Natural killer cell (primary cell): ENCODE measurements at regions not wholly inside any gene's neighbourhood (a gene's known extent, or its start where the extent isn't known, plus 50 kb on each side); places are given as distances from the start of the nearest gene placed in this dataset.

ENCODE experiments used
- ATAC-seq, 3 donors: fragments of 150-1000 bp in 2 of 3; fragments of 200-7000 bp in 1 of 3; cut with Tn5 transposase; 1 replicate in 1 of 3; 2 replicates in 2 of 3; pipeline ENCODE4 v1.10.0; 2021; ENCODE audit warnings: mild to moderate bottlenecking in 2 of 3, moderate library complexity in 2 of 3
- DNase-seq, 2 donors: peaks; one replicate each; pipeline versions ENCODE4 v3.0.0 to v3.0.0-alpha.2; 2013 to 2021; ENCODE audit warnings: mixed read lengths in 1 of 2
- H3K27ac ChIP-seq: one replicate; pipeline ENCODE4 v1.5.1; 2013; ENCODE audit warnings: mild to moderate bottlenecking, low read length
- H3K27me3 ChIP-seq: one replicate; pipeline ENCODE4 v1.6.1; 2013; ENCODE audit warnings: low read length; ENCODE audit not compliant: control insufficient read depth, insufficient read depth
- H3K36me3 ChIP-seq: one replicate; pipeline ENCODE4 v1.6.1; 2013; ENCODE audit warnings: low read length; ENCODE audit not compliant: control insufficient read depth, insufficient read depth
- H3K4me1 ChIP-seq: one replicate; pipeline ENCODE4 v1.6.1; 2013; ENCODE audit warnings: low read length; ENCODE audit not compliant: control insufficient read depth, insufficient read depth
- H3K4me3 ChIP-seq: one replicate; pipeline ENCODE4 v1.5.1; 2013; ENCODE audit warnings: low read length
- H3K9me3 ChIP-seq: one replicate; pipeline ENCODE4 v1.6.1; 2013; ENCODE audit warnings: low read length; ENCODE audit not compliant: control insufficient read depth, insufficient read depth
- H3K27ac Mint-ChIP-seq, 2 donors: one replicate each; pipeline ENCODE4 v1.8.0; 2022; ENCODE audit warnings: mild to moderate bottlenecking in 2 of 2, mixed read lengths in 2 of 2, moderate library complexity in 1 of 2
- H3K27me3 Mint-ChIP-seq, 2 donors: one replicate each; pipeline ENCODE4 v1.8.0; 2022; ENCODE audit warnings: low read depth in 2 of 2, mixed read lengths in 2 of 2
- H3K36me3 Mint-ChIP-seq: one replicate; pipeline ENCODE4 v1.8.0; 2022; ENCODE audit warnings: mixed read lengths
- H3K4me1 Mint-ChIP-seq, 2 donors: one replicate each; pipeline ENCODE4 v1.8.0; 2022; ENCODE audit warnings: mixed read lengths in 2 of 2
- H3K4me3 Mint-ChIP-seq: one replicate; pipeline ENCODE4 v1.8.0; 2022; ENCODE audit warnings: mild to moderate bottlenecking, moderate library complexity, mixed read lengths
- H3K9me3 Mint-ChIP-seq, 2 donors: one replicate each; pipeline ENCODE4 v1.8.0; 2022; ENCODE audit warnings: mixed read lengths in 2 of 2
- WGBS: methylation state at CpG from one replicate; pipeline ENCODE4 v1.1.7; 2013; ENCODE audit warnings: missing lambda C conversion rate; ENCODE audit not compliant: insufficient coverage; 5-methylcytosine and 5-hydroxymethylcytosine counted together
- intact Hi-C: fragments of 100-400 bp; cut with micrococcal nuclease; formaldehyde crosslinking; loops from one replicate; pipeline ENCODE4 v1.14.2; 2022
- TF ChIP-seq, protein P1 (sequence below): fragments of 200-600 bp; IDR thresholded peaks from one replicate; pipeline ENCODE4 v1.8.0; 2022; ENCODE audit warnings: antibody characterized with exemption

DNA sequence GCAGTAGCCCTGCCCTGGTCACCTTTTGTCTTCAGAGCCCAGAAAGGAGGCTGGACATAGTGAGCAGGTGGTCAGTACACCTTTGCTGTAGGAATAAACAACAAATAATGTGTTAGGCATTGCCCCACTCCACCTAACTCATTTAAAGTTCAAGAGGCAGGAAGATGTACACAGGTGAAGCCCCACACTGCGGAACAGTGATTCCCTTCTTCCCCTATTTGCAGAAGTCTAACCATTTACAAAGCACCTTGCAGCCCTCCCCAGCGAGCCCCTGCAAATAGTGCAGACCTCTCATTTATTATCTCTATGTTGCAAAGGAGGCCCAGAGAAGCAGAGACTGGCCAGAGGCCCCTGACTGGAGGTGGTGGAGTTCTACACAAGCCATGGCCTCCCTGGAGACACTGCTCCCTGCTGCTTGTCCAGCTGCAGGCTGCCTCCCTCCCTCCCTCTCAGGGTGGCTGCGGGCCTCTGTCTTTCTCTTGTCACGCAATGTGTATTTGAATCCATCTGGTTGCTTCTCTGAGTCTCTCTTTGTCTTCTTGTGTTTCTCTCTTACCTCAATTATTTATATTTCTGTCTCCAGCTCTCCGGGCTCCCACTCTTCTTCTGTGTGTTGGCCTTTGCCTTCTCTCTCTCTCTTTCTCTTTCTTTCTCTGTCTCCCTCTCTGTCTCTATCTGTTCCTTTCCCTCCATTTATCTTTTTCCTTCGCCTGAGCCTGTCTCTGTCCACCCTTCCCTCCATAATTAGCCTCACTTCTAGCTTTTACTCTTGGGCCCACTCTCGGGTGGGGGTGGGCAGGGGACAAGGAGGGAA lies 59.1 kb upstream of the PRDM11 start:
- ATAC-seq, result no peak
- H3K27me3 ChIP-seq, result no peaks in the 10 kb centered on the region
- peaks cover 53% of the 10 kb centered on the region for H3K4me1 ChIP-seq
- Mint-ChIP-seq H3K27ac (no peak overlapping the region), H3K36me3 (no peaks in the 10 kb centered on the region), H3K4me3 (no peak overlapping the region), H3K4me1 (peaks cover 52 to 74% of the 10 kb centered on the region in 2 donors), H3K9me3 (no peaks in the 10 kb centered on the region), H3K27me3 (peaks cover 23 to 31% of the 10 kb centered on the region in 2 donors)
- no peaks in the 10 kb centered on the region for H3K9me3 ChIP-seq
- H3K27ac ChIP-seq, result no peak overlapping the region
- no peak overlapping the region for H3K4me3 ChIP-seq
- 85% methylated on average over 7 of the region's 7 CpGs for WGBS
- TF ChIP-seq, protein P1, sequence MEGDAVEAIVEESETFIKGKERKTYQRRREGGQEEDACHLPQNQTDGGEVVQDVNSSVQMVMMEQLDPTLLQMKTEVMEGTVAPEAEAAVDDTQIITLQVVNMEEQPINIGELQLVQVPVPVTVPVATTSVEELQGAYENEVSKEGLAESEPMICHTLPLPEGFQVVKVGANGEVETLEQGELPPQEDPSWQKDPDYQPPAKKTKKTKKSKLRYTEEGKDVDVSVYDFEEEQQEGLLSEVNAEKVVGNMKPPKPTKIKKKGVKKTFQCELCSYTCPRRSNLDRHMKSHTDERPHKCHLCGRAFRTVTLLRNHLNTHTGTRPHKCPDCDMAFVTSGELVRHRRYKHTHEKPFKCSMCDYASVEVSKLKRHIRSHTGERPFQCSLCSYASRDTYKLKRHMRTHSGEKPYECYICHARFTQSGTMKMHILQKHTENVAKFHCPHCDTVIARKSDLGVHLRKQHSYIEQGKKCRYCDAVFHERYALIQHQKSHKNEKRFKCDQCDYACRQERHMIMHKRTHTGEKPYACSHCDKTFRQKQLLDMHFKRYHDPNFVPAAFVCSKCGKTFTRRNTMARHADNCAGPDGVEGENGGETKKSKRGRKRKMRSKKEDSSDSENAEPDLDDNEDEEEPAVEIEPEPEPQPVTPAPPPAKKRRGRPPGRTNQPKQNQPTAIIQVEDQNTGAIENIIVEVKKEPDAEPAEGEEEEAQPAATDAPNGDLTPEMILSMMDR, result no peak
- DNase-seq, result no peak
- no peaks in the 10 kb centered on the region for H3K36me3 ChIP-seq
- intact Hi-C loops, result no loop called here

DNA sequence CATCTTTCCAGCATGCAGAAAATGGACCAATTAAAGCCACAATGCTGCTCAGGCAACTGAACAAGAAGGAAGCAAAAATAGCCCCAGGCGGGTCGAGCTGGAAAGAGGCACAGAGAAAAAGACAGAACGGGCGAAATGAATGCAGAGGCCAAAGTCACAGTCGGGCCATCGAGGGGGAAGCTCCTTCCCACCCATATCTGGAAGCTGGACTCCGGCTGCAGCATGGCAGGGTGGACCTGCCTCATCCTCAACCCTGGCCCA lies 58.6 kb upstream of the PRDM11 start:
- TF ChIP-seq, protein P1, result no peak
- intact Hi-C loops, result no loop called here
- H3K4me3 Mint-ChIP-seq, result no peak overlapping the region
- peaks cover 18 to 27% of the 10 kb centered on the region in 2 donors for H3K27me3 Mint-ChIP-seq
- no peak for ATAC-seq
- no peaks in the 10 kb centered on the region for H3K36me3 Mint-ChIP-seq
- Histone ChIP-seq H3K27me3 (no peaks in the 10 kb centered on the region), H3K9me3 (no peaks in the 10 kb centered on the region), H3K4me3 (no peak overlapping the region), H3K27ac (no peak overlapping the region), H3K4me1 (peaks cover 53% of the 10 kb centered on the region), H3K36me3 (no peaks in the 10 kb centered on the region)
- 89% methylated on average over 7 of the region's 7 CpGs for WGBS
- no peak overlapping the region for H3K27ac Mint-ChIP-seq
- H3K9me3 Mint-ChIP-seq, result no peaks in the 10 kb centered on the region
- no peak for DNase-seq
- H3K4me1 Mint-ChIP-seq, result peaks cover 52 to 74% of the 10 kb centered on the region in 2 donors

DNA sequence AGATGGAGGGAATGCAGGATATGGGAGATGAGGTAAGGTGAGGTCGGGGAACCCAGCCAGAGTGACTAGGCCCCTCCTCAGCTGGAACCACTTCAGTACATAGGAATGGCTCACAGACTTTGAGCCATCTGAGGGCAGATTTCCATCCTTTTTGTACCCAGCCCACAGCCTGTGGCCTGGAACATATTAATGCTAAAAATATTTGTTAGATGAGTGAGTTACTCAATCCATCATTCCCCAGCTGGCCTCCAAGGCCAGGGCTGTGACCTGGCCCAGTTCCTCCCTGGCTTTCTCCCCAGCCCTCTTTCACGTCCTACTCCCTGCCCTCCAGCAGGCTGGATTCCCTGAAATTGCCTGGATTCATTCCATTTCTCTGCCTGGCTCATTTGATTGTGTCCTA lies 57.2 kb upstream of the PRDM11 start:
- intact Hi-C loops, result no loop called here
- no peaks in the 10 kb centered on the region for H3K27me3 ChIP-seq
- no peaks in the 10 kb centered on the region for H3K36me3 ChIP-seq
- no peaks in the 10 kb centered on the region for H3K9me3 ChIP-seq
- TF ChIP-seq, protein P1, result no peak
- Mint-ChIP-seq H3K36me3 (no peaks in the 10 kb centered on the region), H3K4me1 (peaks cover 51 to 74% of the 10 kb centered on the region in 2 donors), H3K9me3 (no peaks in the 10 kb centered on the region), H3K27me3 (peaks cover 16 to 25% of the 10 kb centered on the region in 2 donors), H3K27ac (no peak overlapping the region), H3K4me3 (no peak overlapping the region)
- no peak overlapping the region for H3K27ac ChIP-seq
- H3K4me3 ChIP-seq, result no peak overlapping the region
- H3K4me1 ChIP-seq, result peaks cover 55% of the 10 kb centered on the region
- 89% methylated on average over 2 of the region's 2 CpGs for WGBS
- ATAC-seq (no peak), DNase-seq (no peak)
